ENCODE measurements at regions not wholly inside any gene's neighbourhood (a gene's known extent, or its start where the extent isn't known, plus 50 kb on each side); places are given as distances from the start of the nearest gene placed in this dataset.

GRCh38 chr12:102781117-102781516 is 135.9 kb downstream of the PAH start:
- no peak for DNase-seq (ENCODE audit: low read depth)

- no peak for DNase-seq (ENCODE audit: low read depth)
These were observed 141.0 kb downstream of the PAH start for GRCh38 chr12:102776041-102776440.

- no peak for DNase-seq (ENCODE audit: low read depth)
These were observed 147.6 kb downstream of the PAH start for GRCh38 chr12:102769323-102769916.

- DNase-seq (ENCODE audit: low read depth) = no peak
These were observed 150.1 kb downstream of the PAH start for GRCh38 chr12:102766961-102767360.

GRCh38 chr12:102765736-102766135 is 151.3 kb downstream of the PAH start:
- DNase-seq (ENCODE audit: low read depth) = no peak

- no peak for DNase-seq (ENCODE audit: low read depth)
These were observed 153.6 kb downstream of the PAH start for GRCh38 chr12:102763471-102763870.

- no peak for DNase-seq (ENCODE audit: low read depth)
These were observed 154.0 kb downstream of the PAH start for GRCh38 chr12:102763061-102763460.

- DNase-seq (ENCODE audit: low read depth) = no peak
These were observed 156.7 kb downstream of the PAH start for GRCh38 chr12:102760322-102760721.

GRCh38 chr12:102759466-102759865 is 157.6 kb downstream of the PAH start:
- DNase-seq (ENCODE audit: low read depth) = no peak

GRCh38 chr12:102757882-102758226 is 159.2 kb downstream of the PAH start:
- no peak for DNase-seq (ENCODE audit: low read depth)

GRCh38 chr12:102757154-102757881 is 159.7 kb downstream of the PAH start:
- no peak for DNase-seq (ENCODE audit: low read depth)

- DNase-seq (ENCODE audit: low read depth) = no peak
These were observed 160.5 kb downstream of the PAH start for GRCh38 chr12:102756530-102756929.

- DNase-seq (ENCODE audit: low read depth) = no peak
These were observed 161.8 kb downstream of the PAH start for GRCh38 chr12:102755266-102755665.

GRCh38 chr12:102753802-102754201 is 163.2 kb downstream of the PAH start:
- DNase-seq (ENCODE audit: low read depth) = no peak

GRCh38 chr12:102748704-102749103 is 168.3 kb downstream of the PAH start:
- no peak for DNase-seq (ENCODE audit: low read depth)

- DNase-seq (ENCODE audit: low read depth) = no peak
These were observed 170.1 kb downstream of the PAH start for GRCh38 chr12:102746963-102747362.

GRCh38 chr12:102745971-102746600 is 171.0 kb downstream of the PAH start:
- DNase-seq (ENCODE audit: low read depth) = no peak

- no peak for DNase-seq (ENCODE audit: low read depth)
These were observed 175.8 kb downstream of the PAH start for GRCh38 chr12:102741196-102741595.

GRCh38 chr12:102740141-102740955 is 176.7 kb downstream of the PAH start:
- DNase-seq (ENCODE audit: low read depth) = no peak

- no peak for DNase-seq (ENCODE audit: low read depth)
These were observed 180.7 kb downstream of the PAH start for GRCh38 chr12:102736328-102736727.

- DNase-seq (ENCODE audit: low read depth) = no peak
These were observed 181.9 kb downstream of the PAH start for GRCh38 chr12:102735104-102735503.

GRCh38 chr12:102730996-102731395 is 186.0 kb downstream of the PAH start:
- DNase-seq (ENCODE audit: low read depth) = no peak
